RWPE1 (cell line): ENCODE measurements at regions not wholly inside any gene's neighbourhood (a gene's known extent, or its start where the extent isn't known, plus 50 kb on each side); places are given as distances from the start of the nearest gene placed in this dataset.

Experiments
- CTCF ChIA-PET: fragments of 350-600 bp; sonication (Branson Sonifier 250); formaldehyde crosslinking; extraction: SDS; loops from one replicate; lab custom pipeline; 2021; lab: Yijun Ruan, JAX
- POLR2A ChIA-PET: fragments of 400-600 bp; formaldehyde crosslinking; extraction: SDS; loops from one replicate; lab custom pipeline; 2020; ENCODE audit warnings: antibody characterized with exemption; ENCODE audit not compliant: low non-redundant PET; lab: Yijun Ruan, JAX
- DNase-seq: peaks from one replicate; pipeline ENCODE4 v3.0.0; 2012; ENCODE audit warnings: low spot score
- H3K27ac ChIP-seq: fragments of 450-650 bp; 2 replicates; pipeline ENCODE4 v1.5.1; 2017
- CTCF ChIP-seq: fragments of 450-650 bp; conservative IDR thresholded peaks from 2 replicates; pipeline ENCODE4 v1.5.1; 2017; ENCODE audit warnings: low read depth, mild to moderate bottlenecking

GRCh38 chr4:25569716-25570115 lies 85.9 kb upstream of the SLC34A2 start:
- POLR2A ChIA-PET, result no interaction called here
- CTCF ChIA-PET, result no interaction called here
- no peak overlapping the region for H3K27ac ChIP-seq
- no peak for DNase-seq
- TF ChIP-seq CTCF, result no peak

GRCh38 chr4:25575611-25576010 lies 80.0 kb upstream of the SLC34A2 start:
- ChIA-PET CTCF (no interaction called here), POLR2A (no interaction called here)
- TF ChIP-seq CTCF, result no peak
- DNase-seq, result no peak
- no peak overlapping the region for H3K27ac ChIP-seq

GRCh38 chr4:25578432-25578831 lies 77.2 kb upstream of the SLC34A2 start:
- TF ChIP-seq CTCF, result no peak
- ChIA-PET POLR2A (interaction anchor here (0.6 kb wide), 1 partner anchor 17 kb away, joined by 7 read pairs; no protein-coding TSS in a partner anchor), CTCF (interaction anchor here (0.6 kb wide), 1 partner anchor 77 kb away, joined by 3 read pairs; no protein-coding TSS in a partner anchor)
- no peak for DNase-seq
- no peak overlapping the region for H3K27ac ChIP-seq

GRCh38 chr4:25580633-25581467 lies 74.8 kb upstream of the SLC34A2 start:
- POLR2A ChIA-PET, result no interaction called here
- H3K27ac ChIP-seq, result no peak overlapping the region
- CTCF ChIA-PET, result no interaction called here
- no peak for DNase-seq
- no peak for TF ChIP-seq CTCF

GRCh38 chr4:25585901-25586523 lies 69.6 kb upstream of the SLC34A2 start:
- no peak for DNase-seq
- ChIA-PET POLR2A (no interaction called here), CTCF (no interaction called here)
- TF ChIP-seq CTCF, result no peak
- H3K27ac ChIP-seq, result no peak overlapping the region

- no peak for DNase-seq
- H3K27ac ChIP-seq, result no peak overlapping the region
- POLR2A ChIA-PET, result no interaction called here
- no peak for TF ChIP-seq CTCF
- CTCF ChIA-PET, result no interaction called here
These were observed 67.4 kb upstream of the SLC34A2 start for GRCh38 chr4:25588206-25588605.
